ENCODE measurements at regions not wholly inside any gene's neighbourhood (a gene's known extent, or its start where the extent isn't known, plus 50 kb on each side); places are given as distances from the start of the nearest gene placed in this dataset.

GRCh38 chr18:24756385-24756784 lies 295.9 kb downstream of the HRH4 start:
- TF ChIP-seq CTCF (IDR thresholded peaks at IDR 0.05) (no peak), POLR2A (IDR thresholded peaks at IDR 0.05) (no peak), POLR2AphosphoS5 (IDR thresholded peaks at IDR 0.05) (no peak)
